T-helper 1 cell treated with Interleukin-12 subunit alpha and Interleukin-12 subunit beta and Interleukin-4 antibody, amounts not matched to agents 30 ng/mL and 1 ng/mL, for 36 hours (primary cell): ENCODE measurements at regions not wholly inside any gene's neighbourhood (a gene's known extent, or its start where the extent isn't known, plus 50 kb on each side); places are given as distances from the start of the nearest gene placed in this dataset.
"Not testable (repeated sequence)": the region's sequence is repeated elsewhere in the genome, so short reads cannot be mapped to it uniquely, and the experiment has no call there.

Experiments used
- intact Hi-C: fragments of 100-400 bp; cut with micrococcal nuclease; formaldehyde crosslinking; loops from one replicate; pipeline ENCODE4 v1.15.1; 2024

DNA sequence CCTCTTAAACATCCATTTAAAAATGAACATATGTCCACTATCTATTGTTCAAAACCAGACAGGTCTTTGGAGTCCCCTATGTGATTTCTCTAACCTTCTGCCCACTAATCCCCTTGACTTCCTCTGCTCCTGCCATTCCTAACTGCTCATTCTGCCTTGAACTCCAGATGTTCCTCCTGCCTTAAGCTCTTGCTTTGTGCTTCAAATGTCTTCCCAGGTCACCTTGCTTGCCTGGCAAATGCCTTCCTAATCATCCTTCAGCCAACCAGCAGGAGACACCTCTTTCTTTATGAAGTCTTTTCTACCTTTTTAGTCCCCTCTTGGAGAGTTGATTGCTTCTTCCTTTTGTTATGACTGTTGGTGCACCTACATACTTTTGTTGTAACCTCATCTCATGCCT lies 1043.0 kb upstream of the CHAC2 start:
- intact Hi-C loops: no loop called here

DNA sequence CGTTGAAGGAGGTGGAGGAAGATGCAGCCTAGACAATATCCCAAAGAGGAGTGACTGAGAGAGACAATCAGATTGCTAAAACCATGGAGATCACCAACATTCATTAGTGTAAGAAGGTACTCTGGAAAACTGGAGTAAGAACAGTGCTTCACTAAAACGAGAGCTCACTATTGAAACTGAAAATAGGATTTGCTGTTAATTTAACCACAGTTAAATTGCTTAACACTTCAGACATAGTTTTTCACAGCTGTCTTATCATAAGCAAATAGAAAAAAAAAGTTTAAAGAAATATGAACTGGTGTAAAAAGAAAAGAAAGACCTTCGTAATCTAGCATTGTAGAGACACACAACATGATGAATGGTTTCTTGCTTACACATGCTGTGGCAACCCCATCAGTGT lies 1049.8 kb upstream of the CHAC2 start:
- intact Hi-C loops: no loop called here

DNA sequence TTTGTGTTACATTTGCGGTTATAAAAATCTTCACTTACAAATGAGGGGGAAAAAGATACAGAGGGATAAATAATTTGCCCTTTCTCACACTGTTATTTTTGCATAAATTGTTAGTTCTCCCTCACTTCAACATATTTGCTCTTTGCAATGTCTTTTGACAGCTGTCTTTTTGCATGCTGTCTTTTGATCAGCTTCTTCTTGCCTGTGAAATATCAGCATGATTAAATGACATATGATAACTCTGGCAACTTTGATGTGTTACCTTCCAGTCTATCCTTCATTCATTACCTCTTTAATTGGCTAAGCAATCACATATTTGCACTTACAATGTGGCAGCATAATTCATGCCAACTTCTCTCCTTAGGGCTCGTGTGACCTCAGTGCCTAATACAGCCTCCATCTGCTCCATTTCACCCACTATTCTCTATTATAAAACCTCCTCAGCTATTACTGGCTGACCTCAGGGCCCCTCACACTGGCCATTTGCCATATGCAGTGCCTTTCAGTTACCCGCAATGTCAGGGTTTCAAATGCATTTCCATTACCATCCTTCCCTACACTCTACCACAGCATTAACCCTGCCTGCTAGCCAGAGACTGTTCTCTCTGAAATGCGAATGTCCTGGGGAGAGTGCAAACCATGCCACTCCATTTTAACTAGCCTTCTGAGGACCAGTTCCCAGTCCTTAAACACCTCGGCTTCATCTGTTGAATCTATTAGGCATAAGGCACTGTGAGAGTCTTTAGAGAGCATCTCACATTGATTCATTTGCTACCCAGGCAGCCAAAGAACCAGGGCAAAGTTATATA lies 1056.6 kb upstream of the CHAC2 start:
- intact Hi-C loops: no loop called here

DNA sequence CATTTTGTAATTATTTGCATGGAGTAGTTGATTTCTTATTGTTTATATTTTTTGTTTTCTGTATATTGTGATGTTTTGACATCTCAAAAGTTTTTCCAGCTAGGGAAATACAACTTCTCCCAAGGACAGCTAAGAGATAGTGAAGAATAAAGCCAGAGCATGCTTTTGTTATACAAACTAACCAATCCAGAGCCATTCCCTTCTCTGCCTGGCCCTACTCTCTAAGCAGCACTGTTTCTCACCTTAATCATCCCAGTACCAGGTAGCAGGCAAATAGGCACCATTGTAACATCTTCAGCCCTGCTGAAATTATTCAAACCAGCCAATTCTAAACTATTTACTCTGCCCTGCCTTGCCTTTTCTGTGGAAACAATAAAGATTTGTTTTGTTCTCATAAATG lies 1063.4 kb upstream of the CHAC2 start:
- intact Hi-C loops: no loop called here

DNA sequence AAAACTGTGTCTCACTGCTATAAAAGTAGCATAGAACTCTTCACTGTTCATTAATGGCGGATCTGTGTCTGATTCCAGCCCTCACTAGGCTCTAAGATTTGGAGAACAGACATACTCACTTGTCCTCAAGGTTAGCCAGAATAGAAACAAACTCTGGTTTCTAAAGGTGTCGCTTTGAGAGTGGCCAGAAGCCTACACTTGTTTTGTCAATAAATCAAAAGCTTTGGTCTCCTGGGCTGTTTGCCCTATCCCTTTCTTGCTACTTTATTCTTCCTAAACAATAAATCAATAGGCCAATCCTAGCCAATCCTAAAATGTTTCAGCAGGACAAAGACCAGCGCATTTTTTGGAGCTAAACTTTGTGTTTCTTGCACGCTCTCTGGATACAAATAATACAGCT lies 1064.6 kb upstream of the CHAC2 start:
- intact Hi-C loops: no loop called here

DNA sequence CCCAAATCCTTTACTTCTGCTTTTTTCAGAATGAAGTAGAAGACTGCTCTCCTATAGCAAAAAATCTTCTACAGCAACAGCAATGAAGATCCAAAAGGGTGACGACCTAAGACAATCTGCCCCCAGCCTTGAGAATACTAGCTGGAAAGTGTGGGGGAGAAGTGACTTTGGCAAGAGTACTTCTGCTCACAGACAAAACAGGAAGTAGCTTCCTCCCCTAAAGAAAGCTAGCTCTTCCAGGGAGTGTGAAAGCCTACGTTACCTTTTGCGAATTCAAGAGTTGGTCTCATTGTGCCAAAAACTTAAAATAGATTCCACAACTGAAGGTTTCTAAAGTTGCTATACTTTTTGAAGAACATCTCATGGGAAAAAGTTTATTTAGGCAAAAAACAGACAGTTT lies 1069.2 kb upstream of the CHAC2 start:
- intact Hi-C loops: no loop called here

DNA sequence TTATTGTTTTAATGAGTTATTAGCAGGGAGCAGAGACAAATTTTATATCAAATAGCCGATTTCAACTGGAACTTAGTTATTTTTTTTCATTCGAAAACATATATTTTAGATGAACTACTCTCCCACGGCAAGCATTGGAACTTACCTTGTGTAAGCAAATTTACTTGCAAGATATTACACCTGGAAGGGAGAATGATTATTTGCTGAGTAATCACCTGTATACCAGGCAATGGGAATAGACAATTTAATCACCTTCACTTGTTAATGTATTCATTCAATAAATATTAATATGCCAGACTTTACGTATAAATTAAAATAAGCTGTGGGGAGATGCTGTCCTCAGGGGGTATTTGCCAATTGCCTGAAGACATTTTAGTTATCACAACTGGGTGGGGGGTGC lies 1069.9 kb upstream of the CHAC2 start:
- intact Hi-C loops: no loop called here

DNA sequence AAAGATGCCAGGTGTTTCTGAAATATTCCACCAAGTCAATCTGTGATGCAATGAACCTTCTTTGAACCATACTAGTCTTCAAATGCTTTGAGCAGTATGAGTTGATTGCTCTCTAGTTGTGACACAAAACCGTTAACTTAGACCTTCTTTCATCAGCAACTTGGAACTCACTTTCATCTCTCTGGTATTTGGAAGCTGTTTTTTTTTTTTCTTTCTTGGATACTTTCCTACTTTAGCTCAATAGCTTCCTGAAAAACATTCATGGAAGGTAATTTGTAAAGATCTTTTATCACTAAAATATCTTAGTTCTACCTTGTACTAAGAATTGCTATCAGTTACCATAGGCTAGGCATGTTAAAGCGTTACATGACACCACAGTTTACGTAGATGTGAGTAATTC lies 1071.9 kb upstream of the CHAC2 start:
- intact Hi-C loops: no loop called here

DNA sequence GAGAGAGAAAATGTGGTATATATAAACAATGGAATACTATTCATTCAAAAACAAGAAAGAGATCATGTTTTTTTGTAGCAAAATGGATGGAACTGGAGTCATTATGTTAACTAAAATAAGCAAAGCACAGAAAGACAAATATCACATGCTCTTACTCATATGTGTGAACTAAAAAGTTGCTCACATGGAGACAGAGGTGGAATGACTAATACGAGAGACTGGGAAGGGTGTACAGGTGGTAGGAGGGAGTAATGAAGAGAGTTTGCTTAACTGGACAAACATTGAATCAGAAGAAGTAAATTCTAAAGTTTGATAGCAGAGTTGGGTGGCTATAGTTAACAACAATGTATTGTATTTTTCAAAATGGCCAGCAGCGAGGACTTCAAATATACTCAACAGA lies 1080.7 kb upstream of the CHAC2 start:
- intact Hi-C loops: no loop called here

DNA sequence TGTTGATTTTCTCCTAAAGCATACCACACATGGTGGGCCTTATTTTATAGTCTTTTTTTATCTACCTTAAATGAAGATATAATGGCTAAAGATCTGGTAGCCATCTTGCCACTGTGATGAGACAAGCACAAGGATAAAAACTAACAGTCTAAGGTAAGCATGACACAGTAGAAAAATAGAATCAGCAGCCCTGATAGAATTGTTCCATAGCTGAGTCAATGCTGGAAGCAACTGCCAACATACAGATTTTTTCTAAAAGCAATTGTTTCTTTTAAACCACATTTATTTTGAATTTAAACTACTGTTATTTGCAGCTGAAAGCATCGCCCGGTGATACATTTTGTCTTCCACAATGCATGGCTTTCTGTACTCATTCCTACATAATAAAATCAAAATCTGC lies 1091.5 kb upstream of the CHAC2 start:
- intact Hi-C loops: no loop called here

DNA sequence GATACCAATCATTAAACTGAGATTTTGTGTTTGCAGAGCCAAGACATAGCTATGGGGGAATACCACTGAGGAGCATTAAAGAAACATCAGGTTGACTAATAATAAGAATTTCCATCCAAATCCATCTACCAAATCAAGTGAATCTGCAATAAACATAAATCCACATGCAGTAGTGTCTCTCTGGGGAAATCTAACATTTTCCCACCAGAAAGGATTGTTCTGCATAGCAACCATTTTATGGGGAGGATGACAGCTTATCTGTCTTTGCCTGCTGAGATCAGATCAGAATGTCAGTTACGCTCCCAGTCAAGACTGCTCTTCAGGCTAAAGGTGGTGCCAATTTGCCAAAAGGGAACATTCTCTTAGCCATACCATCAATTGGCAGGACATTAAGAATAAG lies 1098.9 kb upstream of the CHAC2 start:
- intact Hi-C loops: no loop called here

DNA sequence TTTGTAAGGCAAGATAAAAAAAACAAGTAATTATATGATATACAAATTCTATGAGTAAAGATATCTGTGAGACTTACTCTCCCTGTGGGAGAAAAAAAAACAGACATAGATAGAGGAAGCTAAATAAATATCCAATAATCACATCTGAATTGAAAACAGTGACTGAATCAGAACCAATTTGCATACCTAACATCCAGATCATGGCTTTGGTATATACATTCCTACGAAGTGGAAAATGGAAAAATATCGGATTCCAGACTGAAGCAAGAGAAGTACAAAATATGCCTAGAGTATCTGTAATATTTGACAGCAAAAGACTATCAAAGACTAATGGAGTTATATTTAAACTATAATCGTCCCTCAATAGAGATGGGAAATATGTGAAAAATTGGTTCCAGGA lies 1108.1 kb upstream of the CHAC2 start:
- intact Hi-C loops: no loop called here

DNA sequence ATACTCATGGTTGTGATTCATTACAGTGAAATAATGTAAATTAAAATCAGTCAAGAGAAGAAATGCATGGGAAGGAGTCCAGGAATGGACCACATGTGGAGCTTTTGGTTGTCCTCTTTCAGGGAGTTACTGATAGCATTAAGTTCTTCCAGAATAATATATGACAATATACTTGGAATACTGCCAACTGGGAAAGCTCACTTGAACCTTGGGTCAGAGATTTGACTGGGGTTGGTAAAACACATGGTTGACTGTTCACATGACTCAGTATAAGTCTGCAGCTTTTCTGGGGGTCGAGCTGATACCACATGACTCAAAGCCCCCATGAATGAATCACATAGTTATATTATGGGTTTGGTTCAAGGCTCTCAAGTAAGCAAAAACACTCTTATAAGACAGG lies 1109.0 kb upstream of the CHAC2 start:
- intact Hi-C loops: no loop called here

DNA sequence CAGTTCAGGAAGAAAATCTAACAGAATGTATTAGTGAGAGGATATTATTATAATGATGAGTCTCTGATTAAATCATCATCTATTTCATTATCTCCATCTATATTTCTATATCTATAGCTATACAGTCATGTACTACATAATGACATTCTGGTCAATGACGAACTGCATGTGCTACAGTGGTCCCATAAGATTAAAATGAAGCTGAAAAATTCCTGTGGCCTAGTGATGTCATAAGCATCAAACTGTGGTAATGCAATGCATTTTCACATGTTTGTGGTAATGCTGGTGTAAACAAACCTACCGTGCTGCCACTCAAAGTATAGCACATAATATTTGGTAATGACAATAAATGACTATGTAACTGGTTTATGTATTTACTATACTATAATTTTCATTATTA lies 1127.9 kb upstream of the CHAC2 start:
- intact Hi-C loops: no loop called here

DNA sequence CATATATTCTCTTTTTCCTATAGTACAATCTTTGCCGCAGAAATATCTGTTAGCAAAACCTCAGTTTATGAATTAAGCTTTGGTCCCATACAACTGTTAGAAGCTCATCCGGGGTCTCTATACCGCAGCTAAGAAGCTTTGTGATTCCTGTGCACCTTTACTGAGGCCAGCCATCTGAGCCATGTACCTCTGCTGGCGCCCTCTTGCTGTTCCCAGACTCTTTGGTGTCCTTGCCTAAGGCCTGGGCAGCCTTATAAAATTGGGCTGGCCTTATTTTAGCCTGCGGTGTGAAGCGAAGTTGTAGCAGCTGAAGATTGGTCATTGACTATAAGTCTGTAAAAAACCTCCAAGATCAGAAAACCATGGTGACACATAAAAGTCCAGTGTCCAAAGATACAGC lies 1135.1 kb upstream of the CHAC2 start:
- intact Hi-C loops: no loop called here

DNA sequence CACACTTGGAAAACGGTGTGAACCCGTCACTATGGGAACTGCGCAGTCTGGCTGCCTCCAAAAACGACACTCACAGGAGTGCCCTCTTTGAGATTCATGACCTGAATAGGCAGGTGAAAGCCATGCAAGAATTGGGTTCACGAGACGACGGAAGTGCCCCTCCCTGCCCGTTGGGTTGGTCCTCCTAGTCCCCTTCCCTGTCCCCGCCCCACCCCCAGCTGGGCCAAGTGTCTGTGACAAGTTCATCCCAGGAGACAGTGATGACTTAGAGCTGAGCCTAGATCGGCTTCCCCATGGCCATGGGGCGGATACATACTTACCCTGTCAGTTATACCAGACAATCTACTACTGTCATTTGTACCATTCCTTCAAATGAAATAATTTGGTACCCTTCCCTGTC lies 1137.7 kb upstream of the CHAC2 start:
- intact Hi-C loops: no loop called here

DNA sequence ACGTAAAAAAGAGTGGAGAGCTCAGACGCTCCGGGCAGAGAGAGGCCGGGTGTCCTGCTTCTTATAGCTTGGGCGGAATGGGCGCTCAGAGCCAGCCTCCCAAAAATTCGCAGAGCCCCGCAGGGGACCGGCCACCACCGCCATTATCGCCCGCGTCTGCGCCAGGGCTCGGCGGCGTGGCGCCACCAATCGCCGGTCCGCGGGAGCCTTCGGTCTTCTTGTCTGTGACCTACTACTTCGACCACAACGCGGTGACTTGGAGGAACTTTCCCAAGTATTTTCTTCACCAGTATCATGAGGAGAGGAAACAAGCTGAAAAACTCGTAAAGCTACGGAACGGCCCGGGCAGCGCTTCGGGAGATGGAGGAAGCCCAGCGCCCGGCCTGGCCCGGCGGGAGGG lies 1138.1 kb upstream of the CHAC2 start:
- intact Hi-C loops: no loop called here

DNA sequence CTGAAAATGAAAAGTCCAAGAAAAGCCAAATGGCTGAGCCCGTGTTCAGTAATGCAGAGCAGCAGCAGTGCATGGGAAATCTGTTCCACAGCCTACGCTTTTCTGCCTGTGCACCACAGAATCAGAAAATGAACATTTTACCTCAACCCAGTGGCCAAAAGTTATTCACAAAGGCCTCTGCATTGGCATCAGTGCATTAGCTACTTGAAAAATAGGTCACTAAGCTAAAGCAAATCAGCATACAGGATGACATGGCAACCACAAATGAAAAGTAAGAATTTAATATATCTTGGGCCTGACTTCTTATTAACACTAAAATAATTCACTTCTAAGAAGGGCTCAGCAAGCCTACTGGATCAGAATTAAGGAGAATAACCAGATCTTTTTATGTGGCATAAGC lies 1145.3 kb upstream of the CHAC2 start:
- intact Hi-C loops: no loop called here

DNA sequence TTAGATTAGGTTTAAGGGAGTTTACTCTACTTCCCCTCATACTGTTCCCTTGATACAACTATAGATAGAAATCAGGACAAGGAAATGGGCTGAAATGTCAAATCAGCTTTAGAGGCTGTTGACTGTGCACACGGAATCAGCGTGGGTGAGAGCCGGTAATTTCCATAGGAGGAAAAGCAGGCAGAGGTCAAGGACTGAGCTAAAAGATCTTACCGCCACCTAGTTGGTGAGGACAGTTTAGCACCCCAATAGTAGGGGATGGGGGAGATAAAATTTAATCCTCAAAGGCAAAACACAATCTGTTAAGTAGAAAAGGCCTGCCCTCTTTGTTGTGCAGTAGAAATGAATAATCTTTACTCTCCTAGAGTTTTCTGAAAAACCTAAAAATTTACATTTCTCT lies 1154.5 kb upstream of the CHAC2 start:
- intact Hi-C loops: no loop called here

DNA sequence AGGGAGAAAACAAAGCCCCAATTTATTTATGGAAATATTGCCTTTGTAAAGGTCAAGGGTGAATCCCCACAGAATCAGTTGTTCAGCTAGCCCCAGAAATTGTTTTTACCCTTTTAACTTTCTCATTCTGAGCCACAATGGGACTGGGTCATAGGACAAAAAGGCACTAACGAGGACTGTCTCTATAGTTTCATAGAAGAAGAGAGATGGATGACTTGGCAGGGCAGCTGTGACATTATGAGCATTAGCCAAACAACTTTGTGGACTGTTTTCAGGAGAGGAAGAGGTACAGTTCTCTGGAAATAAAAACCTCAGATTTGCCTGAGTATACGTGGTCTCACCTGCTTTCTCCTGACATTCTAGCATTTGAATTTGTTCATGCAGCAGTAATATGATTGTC lies 1155.8 kb upstream of the CHAC2 start:
- intact Hi-C loops: no loop called here

DNA sequence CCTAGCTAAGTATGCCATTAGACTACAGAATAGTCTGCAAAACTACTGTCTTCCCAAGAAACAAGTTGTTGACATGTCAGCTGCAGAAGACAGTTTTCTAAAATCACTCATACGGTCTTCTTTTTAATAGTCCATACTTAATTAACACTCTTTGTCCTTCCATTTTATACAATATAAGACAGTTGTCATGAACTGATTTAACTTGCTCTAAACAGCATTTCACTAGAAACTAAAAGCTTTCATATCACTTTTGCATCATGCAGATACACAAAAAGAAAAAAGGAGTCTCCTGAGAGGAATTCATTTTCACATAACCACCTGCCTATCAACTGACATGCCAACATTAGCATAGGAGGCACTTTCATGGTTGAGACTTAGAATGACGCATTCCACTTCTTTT lies 1159.6 kb upstream of the CHAC2 start:
- intact Hi-C loops: no loop called here

DNA sequence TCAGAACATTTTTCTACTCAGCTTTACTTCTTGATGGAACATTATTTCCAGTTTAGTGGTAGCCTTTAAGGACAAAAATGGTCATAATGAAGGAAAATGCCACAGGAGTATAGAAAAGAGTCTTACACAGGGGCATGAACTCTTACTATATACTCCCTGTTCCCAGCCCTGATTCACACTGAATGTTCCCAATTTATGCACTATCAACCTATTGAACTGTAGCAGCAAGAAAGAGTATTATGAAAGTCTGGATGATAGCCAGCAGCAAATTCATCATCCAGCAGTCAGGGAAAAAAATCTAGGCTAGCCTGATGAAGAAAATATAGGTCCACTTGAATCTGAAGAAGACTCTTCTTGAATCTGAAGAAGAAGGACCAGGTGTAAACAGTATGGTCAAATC lies 1170.3 kb upstream of the CHAC2 start:
- intact Hi-C loops: no loop called here

DNA sequence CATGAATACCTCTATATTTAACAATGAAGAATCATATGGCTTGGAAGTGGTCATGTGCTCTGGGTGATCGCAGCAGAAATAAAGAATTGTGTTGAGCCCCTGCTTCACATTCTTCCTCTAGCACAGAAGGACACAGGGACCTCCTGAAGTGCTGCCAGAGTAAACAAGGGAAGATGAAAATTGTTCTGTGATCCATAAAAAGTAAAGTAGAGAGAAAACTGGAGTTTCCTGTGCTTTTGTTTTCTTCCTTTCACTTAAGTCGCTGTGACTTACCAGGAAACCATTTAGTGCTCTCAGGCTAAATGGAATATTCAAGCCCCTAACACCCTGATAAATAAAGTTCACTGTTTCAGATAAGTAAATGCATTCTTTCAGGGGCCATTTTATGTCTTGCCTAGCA lies 1173.6 kb upstream of the CHAC2 start:
- intact Hi-C loops: no loop called here

DNA sequence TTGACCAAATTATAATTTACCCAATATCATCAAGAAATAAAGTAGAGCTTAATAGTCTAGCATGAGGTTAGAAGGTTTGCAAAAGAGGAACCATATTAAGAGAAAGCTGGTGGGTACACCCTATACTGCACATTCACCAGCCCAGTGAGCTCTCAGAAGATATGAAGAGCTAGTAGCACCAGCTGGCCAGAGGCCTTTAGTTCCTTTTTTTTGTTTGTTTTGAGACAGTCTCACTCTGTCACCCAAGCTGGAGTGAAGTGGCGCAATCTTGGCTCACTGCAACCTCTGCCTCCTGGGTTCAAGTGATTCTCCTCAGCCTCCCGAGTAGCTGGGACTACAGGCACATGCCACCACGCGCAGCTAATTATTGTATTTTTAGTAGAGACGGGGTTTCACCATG lies 1183.5 kb upstream of the CHAC2 start:
- intact Hi-C loops: not testable (repeated sequence)
